Heart left ventricle (tissue), 13 donors: ENCODE measurements at regions not wholly inside any gene's neighbourhood (a gene's known extent, or its start where the extent isn't known, plus 50 kb on each side); places are given as distances from the start of the nearest gene placed in this dataset.

Experiments
- POLR2A ChIP-seq, 2 donors: fragments of 450-650 bp; IDR thresholded peaks; one replicate each; pipeline ENCODE4 v1.6.1; 2017; ENCODE audit warnings: antibody characterized with exemption in 2 of 2, mild to moderate bottlenecking in 2 of 2, moderate library complexity in 2 of 2
- TF ChIP-seq, protein P1 (sequence below), 12 donors: fragments of 200-600 bp; sonication (generic) in 4 of 12; IDR thresholded peaks; one replicate each; pipeline versions ENCODE4 v1.5.0 to v1.8.0; 2018 to 2022; ENCODE audit warnings: antibody characterized with exemption in 12 of 12, mild to moderate bottlenecking in 5 of 12
- donor health status: ischemic (EF 13 %, LVEDD 7.1; RV severe dilation, severe dysfunction).
- donor health status: DM: no; HTN: yes; CAD: no.
- donor health status: DM: no; HTN: no; CAD: no.
- donor health status: ischemic (EF 25% LVEDD 6.9; RV normal size, moderate dysfunction).
- donor health status: ischemic (EF 25% LVEDD 5.7; RV mildly dilated, moderate dysfunction).
- donor health status: ischemic (EF 35%, LVEDD 5.7; RV mildly dilated, moderate dysfunction).
- donor health status: nonischemic (EF 11% LVEDD 7.7; RV severe dilation, severe dysfunction).
- donor health status: DM: yes; HTN: yes; CAD: no.
- donor health status: PGD.
- donor health status: ischemic (EF 29% LVEDD 5.4; RV normal size, mild dysfunction).
- donor health status: nonischemic (EF 23%, LVEDD 6.1; RV moderate dilation, normal function).

DNA sequence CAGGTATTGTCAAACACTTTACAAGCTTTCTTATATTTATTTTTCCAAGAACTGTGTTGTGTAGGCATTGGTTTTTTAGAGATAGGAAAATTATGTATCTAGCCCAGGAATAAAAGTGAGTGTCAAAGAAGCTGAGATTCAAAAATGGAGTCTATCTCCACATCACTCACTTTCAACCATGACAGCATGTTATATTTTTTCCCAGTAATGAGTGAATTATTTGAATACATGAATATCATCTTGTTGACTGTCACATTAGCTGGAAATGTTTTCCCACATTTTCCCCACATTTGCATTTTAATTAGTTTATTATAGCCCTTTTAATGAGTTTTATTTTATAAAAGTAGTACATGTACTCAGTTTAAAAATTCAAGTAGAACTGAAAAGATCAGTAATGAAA lies 693.7 kb downstream of the PCDH18 start:
- TF ChIP-seq POLR2A (IDR thresholded peaks at IDR 0.05) = no peak
- TF ChIP-seq, protein P1, sequence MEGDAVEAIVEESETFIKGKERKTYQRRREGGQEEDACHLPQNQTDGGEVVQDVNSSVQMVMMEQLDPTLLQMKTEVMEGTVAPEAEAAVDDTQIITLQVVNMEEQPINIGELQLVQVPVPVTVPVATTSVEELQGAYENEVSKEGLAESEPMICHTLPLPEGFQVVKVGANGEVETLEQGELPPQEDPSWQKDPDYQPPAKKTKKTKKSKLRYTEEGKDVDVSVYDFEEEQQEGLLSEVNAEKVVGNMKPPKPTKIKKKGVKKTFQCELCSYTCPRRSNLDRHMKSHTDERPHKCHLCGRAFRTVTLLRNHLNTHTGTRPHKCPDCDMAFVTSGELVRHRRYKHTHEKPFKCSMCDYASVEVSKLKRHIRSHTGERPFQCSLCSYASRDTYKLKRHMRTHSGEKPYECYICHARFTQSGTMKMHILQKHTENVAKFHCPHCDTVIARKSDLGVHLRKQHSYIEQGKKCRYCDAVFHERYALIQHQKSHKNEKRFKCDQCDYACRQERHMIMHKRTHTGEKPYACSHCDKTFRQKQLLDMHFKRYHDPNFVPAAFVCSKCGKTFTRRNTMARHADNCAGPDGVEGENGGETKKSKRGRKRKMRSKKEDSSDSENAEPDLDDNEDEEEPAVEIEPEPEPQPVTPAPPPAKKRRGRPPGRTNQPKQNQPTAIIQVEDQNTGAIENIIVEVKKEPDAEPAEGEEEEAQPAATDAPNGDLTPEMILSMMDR (IDR thresholded peaks at IDR 0.05) = no peak
